ENCODE measurements at regions not wholly inside any gene's neighbourhood (a gene's known extent, or its start where the extent isn't known, plus 50 kb on each side); places are given as distances from the start of the nearest gene placed in this dataset.

- no peaks in the 10 kb centered on the region for H3K36me3 Mint-ChIP-seq (ENCODE audit: low read depth)
- no peak overlapping the region for H3K27ac Mint-ChIP-seq
- H3K4me3 Mint-ChIP-seq, result no peak overlapping the region
- H3K4me1 Mint-ChIP-seq (ENCODE audit: low read depth), result no peaks in the 10 kb centered on the region
- H3K9me3 Mint-ChIP-seq, result no peaks in the 10 kb centered on the region
- intact Hi-C loops (cut with micrococcal nuclease), result no loop called here
- H3K27me3 Mint-ChIP-seq, result peaks cover 2% of the 10 kb centered on the region
Measured at GRCh38 chr18:59787998-59788790, 91.0 kb upstream of the CCBE1 start.

- intact Hi-C loops (cut with micrococcal nuclease), result no loop called here
- Mint-ChIP-seq H3K36me3 (ENCODE audit: low read depth) (no peaks in the 10 kb centered on the region), H3K4me1 (ENCODE audit: low read depth) (no peaks in the 10 kb centered on the region), H3K27me3 (peaks cover 3% of the 10 kb centered on the region), H3K4me3 (no peak overlapping the region), H3K9me3 (no peaks in the 10 kb centered on the region), H3K27ac (no peak overlapping the region)
Measured at GRCh38 chr18:59784694-59785093, 87.5 kb upstream of the CCBE1 start.

DNA sequence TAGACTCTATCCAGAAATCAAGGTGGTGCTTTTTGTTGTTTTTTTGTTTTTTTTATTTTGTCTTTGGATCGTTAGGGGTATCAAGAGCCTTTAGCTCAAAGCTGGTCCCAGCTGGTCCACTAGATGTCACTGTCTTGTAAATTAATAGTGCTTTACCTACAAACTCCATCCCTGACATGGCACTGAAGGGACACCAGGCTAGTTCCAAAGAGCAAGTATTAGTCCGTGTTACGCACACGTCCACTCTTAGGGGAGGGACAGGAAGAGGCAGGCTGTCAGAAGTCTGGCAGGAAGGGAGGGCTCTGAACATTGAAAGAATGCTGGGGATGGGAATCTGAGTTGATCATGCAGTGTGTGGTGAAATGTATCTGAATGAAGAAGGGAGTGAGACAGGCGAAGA lies 85.9 kb upstream of the CCBE1 start:
- no peaks in the 10 kb centered on the region for H3K9me3 Mint-ChIP-seq
- peaks cover 2% of the 10 kb centered on the region for H3K27me3 Mint-ChIP-seq
- no peak overlapping the region for H3K27ac Mint-ChIP-seq
- no peak overlapping the region for H3K4me3 Mint-ChIP-seq
- no peaks in the 10 kb centered on the region for H3K36me3 Mint-ChIP-seq (ENCODE audit: low read depth)
- intact Hi-C loops (cut with micrococcal nuclease), result no loop called here
- H3K4me1 Mint-ChIP-seq (ENCODE audit: low read depth), result no peaks in the 10 kb centered on the region

- intact Hi-C loops (cut with micrococcal nuclease), result no loop called here
- Mint-ChIP-seq H3K27ac (no peak overlapping the region), H3K4me1 (ENCODE audit: low read depth) (no peaks in the 10 kb centered on the region), H3K9me3 (no peaks in the 10 kb centered on the region), H3K4me3 (no peak overlapping the region), H3K36me3 (ENCODE audit: low read depth) (no peaks in the 10 kb centered on the region), H3K27me3 (peaks cover 2% of the 10 kb centered on the region)
Measured at GRCh38 chr18:59779979-59780378, 82.8 kb upstream of the CCBE1 start.

DNA sequence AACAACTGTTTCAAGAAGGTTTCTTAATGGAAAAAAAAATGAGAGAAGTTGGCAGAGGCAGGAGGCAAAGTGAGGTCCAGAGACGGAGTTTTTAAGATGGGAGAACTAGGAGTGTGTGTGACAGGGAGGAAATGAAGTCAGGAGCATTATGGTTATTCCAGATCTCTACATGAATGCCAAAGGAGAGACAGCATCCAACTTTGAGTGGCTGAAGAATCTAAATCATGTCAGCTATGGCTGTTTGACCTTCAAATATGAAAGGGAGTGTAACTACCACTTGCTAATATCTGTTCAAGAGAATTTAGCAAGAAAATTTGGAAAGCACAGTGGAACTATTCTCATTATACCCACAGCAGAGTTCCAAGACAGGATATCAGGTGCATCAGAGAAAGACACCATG lies 81.2 kb upstream of the CCBE1 start:
- Mint-ChIP-seq H3K27ac (no peak overlapping the region), H3K4me1 (ENCODE audit: low read depth) (no peaks in the 10 kb centered on the region), H3K27me3 (peaks cover 2% of the 10 kb centered on the region), H3K4me3 (no peak overlapping the region), H3K36me3 (ENCODE audit: low read depth) (no peaks in the 10 kb centered on the region), H3K9me3 (no peaks in the 10 kb centered on the region)
- intact Hi-C loops (cut with micrococcal nuclease), result no loop called here

GRCh38 chr18:59777636-59778035 lies 80.4 kb upstream of the CCBE1 start:
- H3K27me3 Mint-ChIP-seq, result no peaks in the 10 kb centered on the region
- H3K4me3 Mint-ChIP-seq, result no peak overlapping the region
- no peaks in the 10 kb centered on the region for H3K4me1 Mint-ChIP-seq (ENCODE audit: low read depth)
- intact Hi-C loops (cut with micrococcal nuclease), result no loop called here
- H3K36me3 Mint-ChIP-seq (ENCODE audit: low read depth), result no peaks in the 10 kb centered on the region
- no peaks in the 10 kb centered on the region for H3K9me3 Mint-ChIP-seq
- no peak overlapping the region for H3K27ac Mint-ChIP-seq

GRCh38 chr18:59769129-59769865 lies 72.1 kb upstream of the CCBE1 start:
- Mint-ChIP-seq H3K27me3 (peaks cover 2% of the 10 kb centered on the region), H3K4me3 (no peak overlapping the region), H3K27ac (no peak overlapping the region), H3K4me1 (ENCODE audit: low read depth) (no peaks in the 10 kb centered on the region), H3K9me3 (no peaks in the 10 kb centered on the region), H3K36me3 (ENCODE audit: low read depth) (no peaks in the 10 kb centered on the region)
- intact Hi-C loops (cut with micrococcal nuclease), result no loop called here

GRCh38 chr18:59768409-59768808 lies 71.2 kb upstream of the CCBE1 start:
- no peaks in the 10 kb centered on the region for H3K4me1 Mint-ChIP-seq (ENCODE audit: low read depth)
- H3K36me3 Mint-ChIP-seq (ENCODE audit: low read depth), result no peaks in the 10 kb centered on the region
- H3K27me3 Mint-ChIP-seq, result peaks cover 2% of the 10 kb centered on the region
- intact Hi-C loops (cut with micrococcal nuclease), result no loop called here
- H3K27ac Mint-ChIP-seq, result no peak overlapping the region
- H3K9me3 Mint-ChIP-seq, result no peaks in the 10 kb centered on the region
- no peak overlapping the region for H3K4me3 Mint-ChIP-seq

- Mint-ChIP-seq H3K27me3 (peaks cover 2% of the 10 kb centered on the region), H3K4me3 (no peak overlapping the region), H3K27ac (no peak overlapping the region), H3K4me1 (ENCODE audit: low read depth) (no peaks in the 10 kb centered on the region), H3K9me3 (no peaks in the 10 kb centered on the region), H3K36me3 (ENCODE audit: low read depth) (no peaks in the 10 kb centered on the region)
- intact Hi-C loops (cut with micrococcal nuclease), result no loop called here
Measured at GRCh38 chr18:59767732-59768131, 70.5 kb upstream of the CCBE1 start.

DNA sequence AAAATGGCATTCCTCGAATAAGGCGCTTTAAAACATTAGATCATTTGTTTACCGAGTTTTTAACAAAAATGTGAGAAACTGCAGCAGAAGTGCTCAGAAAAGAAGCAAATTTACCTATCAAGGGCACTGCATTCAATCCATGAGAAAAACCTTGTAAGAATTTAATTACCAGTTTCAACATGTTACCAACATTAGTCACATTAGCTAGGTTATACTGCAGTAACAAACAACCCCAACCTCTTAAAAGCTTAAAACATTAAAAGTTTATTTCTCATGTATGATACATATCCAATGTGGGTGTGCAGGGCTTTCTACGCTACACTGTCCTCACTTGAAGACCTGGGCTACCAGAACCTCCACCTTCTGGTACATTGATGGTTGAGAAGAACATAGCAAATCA lies 68.1 kb upstream of the CCBE1 start:
- no peaks in the 10 kb centered on the region for H3K4me1 Mint-ChIP-seq (ENCODE audit: low read depth)
- H3K4me3 Mint-ChIP-seq, result no peak overlapping the region
- H3K36me3 Mint-ChIP-seq (ENCODE audit: low read depth), result no peaks in the 10 kb centered on the region
- peaks cover 2% of the 10 kb centered on the region for H3K27me3 Mint-ChIP-seq
- H3K27ac Mint-ChIP-seq, result no peak overlapping the region
- intact Hi-C loops (cut with micrococcal nuclease), result no loop called here
- H3K9me3 Mint-ChIP-seq, result no peaks in the 10 kb centered on the region

DNA sequence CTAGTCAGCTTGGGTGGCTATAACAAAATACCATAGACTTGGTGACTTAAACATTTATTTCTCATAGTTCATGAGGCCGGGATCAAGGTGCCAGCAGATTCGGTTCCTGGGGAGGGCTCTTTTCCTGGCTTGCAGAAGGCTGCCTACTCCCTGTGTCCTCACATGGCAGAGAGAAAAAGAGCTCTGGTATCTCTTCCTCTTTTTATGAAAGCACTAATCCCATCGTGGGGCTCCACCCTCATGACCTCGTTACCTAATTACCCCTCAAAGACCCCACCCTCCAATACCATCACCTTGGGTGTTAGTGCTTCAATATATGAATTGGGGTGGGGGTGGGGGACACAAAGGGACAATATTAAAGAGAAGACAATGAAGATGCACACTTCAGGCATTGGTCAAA lies 67.1 kb upstream of the CCBE1 start:
- Mint-ChIP-seq H3K4me1 (ENCODE audit: low read depth) (no peaks in the 10 kb centered on the region), H3K9me3 (no peaks in the 10 kb centered on the region), H3K36me3 (ENCODE audit: low read depth) (no peaks in the 10 kb centered on the region), H3K4me3 (no peak overlapping the region), H3K27ac (no peak overlapping the region), H3K27me3 (peaks cover 2% of the 10 kb centered on the region)
- intact Hi-C loops (cut with micrococcal nuclease), result no loop called here

GRCh38 chr18:59763541-59764136 lies 66.4 kb upstream of the CCBE1 start:
- intact Hi-C loops (cut with micrococcal nuclease), result no loop called here
- Mint-ChIP-seq H3K4me3 (no peak overlapping the region), H3K36me3 (ENCODE audit: low read depth) (no peaks in the 10 kb centered on the region), H3K27ac (no peak overlapping the region), H3K9me3 (no peaks in the 10 kb centered on the region), H3K27me3 (peaks cover 2% of the 10 kb centered on the region), H3K4me1 (ENCODE audit: low read depth) (no peaks in the 10 kb centered on the region)

DNA sequence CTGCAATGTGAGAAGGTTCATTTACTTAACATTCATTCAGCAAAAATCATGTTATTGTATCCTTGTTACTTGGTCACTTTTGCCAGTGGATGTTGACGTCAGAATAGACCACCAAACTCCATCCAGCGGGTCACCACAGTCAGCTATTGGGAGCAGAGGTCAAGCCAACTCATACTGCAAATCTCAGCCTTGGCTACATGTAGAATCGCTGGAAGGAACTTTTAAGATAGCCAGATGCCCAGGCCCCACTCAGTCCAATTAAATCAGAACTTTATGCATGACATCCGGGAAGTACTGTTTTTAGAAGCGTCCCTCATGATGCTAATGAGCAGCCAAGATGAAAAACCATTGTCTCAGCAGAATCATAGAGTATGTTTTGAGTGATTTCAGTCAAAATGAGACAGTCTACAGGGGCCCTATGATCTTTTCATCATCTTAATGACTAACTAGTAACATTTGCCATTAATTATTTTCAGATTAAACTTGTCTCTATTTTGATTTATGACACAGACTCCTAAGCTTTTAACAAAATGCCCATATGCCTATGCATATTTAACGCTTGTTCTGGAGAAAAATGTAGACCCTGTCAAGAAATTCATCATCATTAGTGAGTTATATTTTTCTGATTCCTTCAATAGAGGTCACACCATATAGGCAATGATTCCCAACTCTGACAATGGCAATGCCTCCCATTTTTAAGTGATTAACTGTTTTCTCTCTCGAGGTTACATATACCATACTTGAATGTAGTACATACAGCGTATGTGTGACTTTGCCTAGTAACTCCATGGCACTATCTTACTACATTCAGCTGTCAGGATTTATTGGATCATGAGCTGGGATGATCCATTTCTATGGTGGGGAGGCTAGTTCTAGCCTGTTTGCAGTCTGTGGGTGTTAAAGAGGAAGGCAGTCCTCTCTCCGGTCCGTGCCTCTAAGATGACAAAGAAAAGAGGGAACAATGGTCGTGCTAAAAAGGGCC lies 63.7 kb upstream of the CCBE1 start:
- intact Hi-C loops (cut with micrococcal nuclease), result no loop called here
- Mint-ChIP-seq H3K9me3 (no peaks in the 10 kb centered on the region), H3K4me3 (no peak overlapping the region), H3K27me3 (peaks cover 2% of the 10 kb centered on the region), H3K4me1 (ENCODE audit: low read depth) (no peaks in the 10 kb centered on the region), H3K27ac (no peak overlapping the region), H3K36me3 (ENCODE audit: low read depth) (no peaks in the 10 kb centered on the region)
